GM12864 (cell line): ENCODE measurements at regions not wholly inside any gene's neighbourhood (a gene's known extent, or its start where the extent isn't known, plus 50 kb on each side); places are given as distances from the start of the nearest gene placed in this dataset.
A peak's percentile ranks its signal among the peaks of the same experiment; 100 is the strongest.

ENCODE experiments used
- DNase-seq: peaks from one replicate; pipeline ENCODE4 v3.0.0-alpha.2; 2011; ENCODE audit warnings: low read depth
- H3K4me3 ChIP-seq: 2 replicates; pipeline ENCODE4 v1.5.1; 2011; ENCODE audit warnings: mild to moderate bottlenecking, low read depth, low read length, control low read depth
- CTCF ChIP-seq: IDR thresholded peaks from 2 replicates; pipeline ENCODE4 v1.5.1; 2011; ENCODE audit warnings: low read depth, mild to moderate bottlenecking, moderate library complexity, low read length, control low read depth, inconsistent platforms; ENCODE audit errors: missing control alignments

GRCh38 chr18:4641771-4642368 lies 186.8 kb upstream of the DLGAP1 start:
- no peak overlapping the region for H3K4me3 ChIP-seq
- no peak for TF ChIP-seq CTCF
- no peak for DNase-seq

DNA sequence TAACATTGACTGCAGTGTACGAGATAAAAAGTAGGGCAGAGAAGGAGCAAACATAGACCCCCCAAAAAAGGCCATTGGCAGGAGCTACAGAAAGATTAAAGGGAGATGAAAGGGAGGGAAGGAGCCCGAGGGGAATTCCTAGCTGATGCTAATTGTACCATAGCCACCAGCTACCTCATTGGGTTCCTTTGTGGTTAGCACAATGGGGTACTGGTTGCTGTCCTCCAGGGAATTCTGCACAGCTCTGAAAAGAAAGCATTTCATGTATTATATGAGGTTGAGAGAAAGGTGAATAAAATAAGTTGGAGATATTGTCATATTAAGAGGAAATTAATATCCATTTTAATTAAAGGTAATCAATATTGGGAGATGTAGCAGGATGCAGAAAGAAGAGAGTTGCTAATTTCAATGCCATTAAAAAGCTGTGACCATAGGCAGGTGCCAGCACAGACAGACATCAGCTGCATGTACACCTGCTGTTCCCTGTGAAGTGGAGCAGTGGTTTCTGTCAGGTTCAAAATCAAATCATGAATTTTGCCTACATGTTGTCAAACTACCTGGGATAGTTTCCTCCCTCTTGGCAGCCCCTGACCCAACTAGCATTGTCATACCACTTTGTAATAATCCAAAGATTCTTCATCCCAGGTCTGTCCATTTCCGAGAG lies 185.4 kb upstream of the DLGAP1 start:
- H3K4me3 ChIP-seq, result no peak overlapping the region
- DNase-seq, result no peak
- no peak for TF ChIP-seq CTCF

GRCh38 chr18:4639628-4640310 lies 184.7 kb upstream of the DLGAP1 start:
- TF ChIP-seq CTCF, result no peak
- DNase-seq, result peak; percentile 67
- no peak overlapping the region for H3K4me3 ChIP-seq

DNA sequence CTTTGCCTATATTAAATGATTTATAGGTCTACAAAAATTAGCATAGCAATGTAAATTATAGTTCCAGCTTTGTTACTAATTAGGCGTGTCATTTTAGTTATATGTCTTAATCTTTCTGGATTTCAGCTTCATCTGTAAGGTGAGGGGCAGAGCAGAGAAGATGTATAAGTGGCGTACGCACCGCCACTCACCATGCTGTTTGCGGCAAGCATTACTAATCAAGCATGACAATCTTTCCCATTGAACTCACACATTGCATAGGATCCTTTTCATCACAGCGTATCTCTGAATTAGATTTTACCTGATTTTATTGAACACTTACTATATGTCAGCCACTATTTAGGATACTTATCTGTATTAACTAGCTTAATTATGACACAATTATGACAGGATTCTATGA lies 183.6 kb upstream of the DLGAP1 start:
- no peak overlapping the region for H3K4me3 ChIP-seq
- no peak for TF ChIP-seq CTCF
- DNase-seq, result no peak

- H3K4me3 ChIP-seq, result no peak overlapping the region
- DNase-seq, result no peak
- TF ChIP-seq CTCF, result no peak
Measured at GRCh38 chr18:4637876-4638275, 182.8 kb upstream of the DLGAP1 start.

- no peak for DNase-seq
- no peak for TF ChIP-seq CTCF
- H3K4me3 ChIP-seq, result no peak overlapping the region
Measured at GRCh38 chr18:4636967-4637366, 181.9 kb upstream of the DLGAP1 start.

- DNase-seq, result no peak
- H3K4me3 ChIP-seq, result no peak overlapping the region
- no peak for TF ChIP-seq CTCF
Measured at GRCh38 chr18:4631239-4631638, 176.1 kb upstream of the DLGAP1 start.
